ENCODE measurements at regions not wholly inside any gene's neighbourhood (a gene's known extent, or its start where the extent isn't known, plus 50 kb on each side); places are given as distances from the start of the nearest gene placed in this dataset.

GRCh38 chr3:45330510-45331295, 57.7 kb upstream of the LARS2 start:
- DNase-seq, result no peak

GRCh38 chr3:45332493-45332892, 55.9 kb upstream of the LARS2 start:
- DNase-seq, result no peak

- DNase-seq, result no peak
Observed at GRCh38 chr3:45332901-45333407, 55.4 kb upstream of the LARS2 start.

DNA sequence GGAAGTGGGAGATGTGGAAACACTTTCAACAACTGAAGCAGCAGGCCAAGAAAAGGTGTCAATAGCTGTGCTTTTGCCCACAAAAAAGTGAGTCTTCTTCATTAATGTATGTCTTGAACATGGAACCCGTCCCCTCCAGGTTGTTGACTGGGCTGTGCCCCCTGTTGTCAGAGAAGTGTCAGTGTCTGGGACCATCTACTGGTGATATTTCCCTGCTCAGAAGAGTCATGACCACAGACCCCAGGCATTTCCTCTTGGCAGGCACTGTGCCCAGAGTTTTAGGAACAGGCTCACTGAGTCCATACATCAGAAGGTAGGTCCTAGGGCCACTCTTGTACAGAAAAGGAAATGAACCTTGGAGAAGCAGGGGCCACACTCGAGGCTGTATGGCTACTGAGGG, 54.8 kb upstream of the LARS2 start:
- no peak for DNase-seq

GRCh38 chr3:45337839-45338470, 50.4 kb upstream of the LARS2 start:
- DNase-seq, result no peak

Measured in right kidney (tissue), 1 donor.